ENCODE measurements at regions not wholly inside any gene's neighbourhood (a gene's known extent, or its start where the extent isn't known, plus 50 kb on each side); places are given as distances from the start of the nearest gene placed in this dataset.
"Not testable (repeated sequence)": the region's sequence is repeated elsewhere in the genome, so short reads cannot be mapped to it uniquely, and the experiment has no call there.

DNA sequence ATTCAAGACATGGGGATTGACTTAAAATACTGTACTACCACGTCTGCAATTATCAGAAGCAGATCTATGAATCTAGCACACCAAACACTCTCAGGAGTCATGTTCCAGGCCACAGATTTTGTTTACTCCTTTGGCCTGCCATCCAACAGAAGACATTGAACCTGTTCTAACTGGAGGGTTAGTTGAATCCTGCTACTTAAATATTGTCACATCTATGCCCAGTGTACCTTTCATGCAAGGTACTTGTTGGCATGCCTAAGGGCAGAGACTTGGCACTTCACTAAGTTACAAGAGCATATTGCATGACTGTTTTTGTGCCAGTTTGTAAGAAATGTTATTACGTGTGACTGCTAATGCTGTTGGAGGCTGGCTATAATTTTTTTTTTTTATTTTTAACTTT is 126.9 kb upstream of the BCOR start:
- DNase-seq, result no peak

DNA sequence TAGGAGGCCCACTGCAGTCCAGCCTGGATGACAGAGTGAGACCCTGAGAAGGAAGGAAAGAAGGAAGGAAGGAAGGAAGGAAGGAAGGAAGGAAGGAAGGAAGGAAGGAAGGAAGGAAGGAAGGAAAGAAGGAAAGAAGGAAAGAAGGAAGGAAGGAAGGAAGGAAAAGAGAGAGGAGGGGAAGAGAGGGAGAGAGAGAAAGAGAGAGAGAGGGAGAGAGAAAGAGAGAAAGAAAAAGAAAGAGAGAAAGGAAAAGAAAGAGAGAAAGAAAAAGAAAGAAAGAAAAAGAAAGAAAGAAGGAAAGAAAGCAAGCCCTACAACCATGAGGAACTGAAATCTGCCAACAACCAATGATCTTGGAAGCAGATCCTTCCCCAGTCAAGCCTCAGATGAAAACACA is 124.9 kb upstream of the BCOR start:
- DNase-seq, result not testable (repeated sequence)

DNA sequence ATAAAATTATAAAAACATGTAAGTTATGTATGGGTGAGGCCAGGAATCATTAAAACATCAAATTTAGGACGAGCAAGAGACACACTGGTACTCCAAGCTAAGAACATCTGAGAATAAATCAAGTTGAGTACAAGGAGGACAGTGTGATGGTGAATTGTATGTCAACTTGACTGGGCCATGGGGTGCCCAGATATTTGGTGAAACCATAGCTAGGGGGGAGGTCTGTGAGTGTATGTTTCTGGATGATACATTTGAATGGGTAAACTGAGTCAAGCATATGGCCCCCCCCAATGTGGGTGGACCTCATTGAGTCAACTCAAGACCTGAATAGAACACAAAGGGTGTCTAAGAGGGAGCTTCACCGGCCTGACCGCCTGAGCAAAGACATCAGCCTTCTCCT is 115.3 kb upstream of the BCOR start:
- no peak for DNase-seq

DNA sequence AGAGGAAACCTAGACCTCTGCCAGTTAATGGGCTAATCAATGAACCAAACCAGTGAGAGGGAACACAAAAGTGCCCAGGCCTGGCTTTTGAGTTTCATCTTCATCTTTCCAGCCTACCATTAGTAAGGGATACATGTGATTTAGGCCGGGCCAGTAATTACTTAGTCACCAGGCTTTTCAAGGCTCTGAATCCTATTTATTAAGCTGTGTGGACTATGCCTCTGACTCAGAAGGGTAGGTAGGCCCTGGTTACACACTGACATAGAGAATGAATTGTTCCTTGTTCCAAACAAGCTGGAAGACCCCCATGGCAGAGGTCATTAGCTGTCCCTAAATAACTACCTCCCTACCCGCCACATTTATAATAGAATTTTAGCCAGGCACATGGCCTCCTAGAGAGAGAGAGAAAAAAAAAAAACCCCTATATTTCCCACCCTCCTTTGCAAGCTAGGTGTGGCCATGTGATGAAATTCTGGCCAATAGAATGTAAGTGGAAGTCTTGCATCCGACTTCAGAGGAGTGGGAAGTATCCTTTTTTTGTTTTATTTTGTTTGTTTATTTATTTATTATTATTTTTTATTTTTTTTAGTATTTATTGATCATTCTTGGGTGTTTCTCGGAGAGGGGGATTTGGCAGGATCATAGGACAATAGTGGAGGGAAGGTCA is 112.3 kb upstream of the BCOR start:
- no peak for DNase-seq

DNA sequence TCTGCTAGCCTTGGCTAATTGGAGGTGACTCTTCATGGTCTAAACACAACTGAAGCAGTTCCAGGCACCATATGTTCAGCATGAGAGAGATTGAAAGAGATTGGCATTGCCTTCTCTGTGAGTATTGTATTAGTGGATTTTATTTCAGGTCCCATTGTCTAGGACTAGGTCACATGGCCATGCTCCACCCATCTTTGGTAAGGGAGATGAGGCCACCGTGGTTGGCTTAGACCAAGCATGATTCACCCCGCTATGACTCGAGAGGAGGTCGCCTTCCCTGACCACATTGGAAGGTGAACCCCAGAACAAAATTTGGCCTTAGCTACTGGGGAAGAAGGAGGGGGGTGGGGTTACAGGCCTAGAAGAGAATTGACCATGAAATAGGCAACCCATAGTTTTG is 109.9 kb upstream of the BCOR start:
- DNase-seq, result peak; percentile 49 to 54

DNA sequence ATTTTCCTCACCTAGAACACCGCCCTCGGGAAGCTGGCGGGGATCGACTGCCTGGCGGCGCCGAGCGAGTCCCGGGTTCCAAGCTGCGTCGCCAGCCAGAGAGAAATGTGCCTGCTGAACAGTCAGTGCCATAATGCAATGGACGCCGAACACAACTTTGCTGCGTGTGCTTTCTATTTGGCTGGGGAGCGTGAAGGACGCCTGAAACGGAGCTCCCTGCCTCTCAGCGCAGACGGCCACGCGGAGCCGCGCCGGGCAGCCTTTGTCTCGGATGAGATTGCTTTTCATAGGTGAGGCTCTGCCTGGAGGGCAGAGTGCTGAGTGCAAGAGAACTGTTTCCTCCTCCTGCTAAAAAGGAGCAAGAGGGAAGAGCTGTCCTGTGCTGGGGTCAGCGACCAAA is 107.7 kb upstream of the BCOR start:
- no peak for DNase-seq

DNA sequence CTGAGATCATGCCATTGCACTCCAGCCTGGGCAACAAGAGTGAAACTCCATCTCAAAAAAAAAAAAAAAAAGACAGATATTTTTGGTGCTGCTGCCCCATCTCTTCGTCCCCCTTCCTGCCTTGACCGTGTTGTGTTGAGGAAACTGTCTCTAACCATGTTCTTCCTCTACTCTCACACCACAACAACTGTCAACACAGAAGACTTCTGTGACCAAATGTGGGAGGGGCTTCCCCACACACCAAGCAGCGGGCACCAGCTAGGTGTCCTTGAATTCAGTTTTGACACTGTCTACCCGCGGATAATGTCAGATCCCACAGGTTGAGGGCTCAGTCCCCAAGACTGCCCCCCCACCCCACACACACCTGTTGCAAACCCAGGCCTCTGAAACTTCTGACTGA is 104.7 kb upstream of the BCOR start:
- DNase-seq, result no peak

DNA sequence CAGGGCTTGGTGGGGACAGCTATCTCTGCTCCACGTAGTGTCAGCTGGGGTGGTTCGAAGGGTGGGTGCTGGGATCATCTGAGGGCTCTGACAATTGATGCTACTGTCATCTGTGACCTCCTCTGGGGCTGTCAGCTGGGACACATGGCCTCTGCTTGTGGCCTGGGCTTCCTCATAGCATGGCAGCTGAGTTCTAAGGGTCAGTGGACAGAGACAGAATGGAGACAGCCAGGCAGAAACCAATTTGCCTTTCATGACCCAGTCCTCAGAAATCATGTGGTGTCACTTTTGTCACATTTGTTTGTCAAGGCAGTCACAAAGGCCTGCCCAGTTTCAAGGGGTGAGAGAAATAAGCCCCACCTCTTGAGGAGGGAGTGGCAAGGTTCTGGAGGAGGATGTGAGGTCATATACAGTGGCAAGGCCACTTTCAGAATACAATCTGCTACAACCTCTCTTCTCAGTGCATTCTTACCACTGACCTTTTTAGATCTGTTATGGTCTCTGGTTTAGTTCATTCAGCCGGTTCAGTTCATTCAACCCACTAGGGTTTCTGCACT is 103.6 kb upstream of the BCOR start:
- no peak for DNase-seq

DNA sequence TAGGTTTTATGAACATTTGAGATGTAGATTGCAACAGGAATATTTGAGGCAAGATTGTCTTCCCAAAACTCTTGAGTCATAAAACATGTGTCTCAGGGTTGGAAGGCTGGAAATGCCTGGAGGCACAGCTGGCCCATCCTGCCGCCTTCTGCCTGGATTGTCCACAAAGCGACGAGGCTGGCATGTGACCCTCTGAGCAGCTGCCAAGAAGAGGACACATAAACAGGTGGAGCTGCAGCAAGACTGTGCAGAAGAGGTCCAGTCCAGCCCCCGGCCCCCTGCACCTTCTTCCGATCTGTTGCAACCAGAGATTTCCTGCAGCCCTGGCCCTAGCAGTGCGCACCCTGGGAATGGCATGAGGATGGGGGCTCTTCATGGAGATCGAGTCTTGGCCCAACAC is 101.9 kb upstream of the BCOR start:
- DNase-seq, result no peak

DNA sequence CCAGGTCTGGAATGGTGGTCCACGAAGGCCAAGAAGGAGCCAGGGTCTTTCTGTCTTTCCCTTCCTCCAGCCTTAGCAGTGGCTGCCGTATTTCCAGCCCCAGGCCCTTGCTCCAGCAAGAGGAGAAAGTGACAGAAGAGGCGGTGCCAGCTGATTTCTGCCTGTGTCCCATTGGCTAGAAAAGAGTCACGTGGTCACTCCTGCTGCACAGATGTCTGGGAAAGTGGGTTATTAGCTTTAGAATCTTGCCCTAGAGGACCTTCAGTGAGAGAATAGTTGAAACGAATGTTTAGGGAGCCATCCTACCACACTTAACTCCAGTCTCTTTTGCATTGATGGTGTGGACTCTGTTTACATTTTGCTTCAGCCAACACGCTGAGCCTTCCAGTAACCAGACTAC is 99.3 kb upstream of the BCOR start:
- no peak for DNase-seq

DNA sequence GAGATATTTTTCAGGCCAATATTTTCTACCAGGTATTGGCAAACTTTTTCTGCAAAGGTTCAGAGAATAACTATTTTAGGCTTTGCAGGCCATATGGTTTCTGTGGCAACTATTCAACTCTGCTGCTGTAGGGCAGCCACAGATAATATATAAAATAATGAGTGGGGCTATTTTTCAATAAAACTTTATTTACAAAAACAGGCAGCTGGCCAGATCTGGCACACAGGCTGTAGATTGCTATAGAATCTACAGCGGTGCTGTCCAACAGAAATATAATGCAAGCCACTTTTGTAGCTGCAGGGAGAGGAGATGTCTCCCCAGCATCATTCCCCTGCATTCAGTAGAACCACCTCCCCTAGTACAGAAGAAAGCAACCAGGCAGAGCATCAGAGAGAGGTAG is 97.6 kb upstream of the BCOR start:
- DNase-seq, result no peak

DNA sequence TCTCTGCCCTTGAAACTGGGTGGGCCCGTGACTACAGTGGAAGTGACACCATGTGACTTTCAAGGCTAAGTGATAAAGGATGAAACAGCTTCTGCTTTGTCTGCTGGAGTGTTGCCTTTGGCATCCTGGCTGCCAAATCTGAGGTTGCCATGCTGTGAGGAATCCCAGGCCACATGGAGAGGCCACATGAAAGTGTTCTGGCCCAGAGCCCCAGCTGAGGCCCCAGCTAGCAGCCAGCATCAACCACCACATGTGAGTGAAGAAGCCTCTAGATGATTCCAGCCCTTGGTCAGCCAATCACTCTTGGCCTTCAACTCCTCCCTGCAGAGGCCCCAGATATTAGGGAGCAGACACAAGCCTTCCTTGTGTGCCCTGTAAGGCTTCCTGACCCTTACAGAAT is 94.4 kb upstream of the BCOR start:
- no peak for DNase-seq

DNA sequence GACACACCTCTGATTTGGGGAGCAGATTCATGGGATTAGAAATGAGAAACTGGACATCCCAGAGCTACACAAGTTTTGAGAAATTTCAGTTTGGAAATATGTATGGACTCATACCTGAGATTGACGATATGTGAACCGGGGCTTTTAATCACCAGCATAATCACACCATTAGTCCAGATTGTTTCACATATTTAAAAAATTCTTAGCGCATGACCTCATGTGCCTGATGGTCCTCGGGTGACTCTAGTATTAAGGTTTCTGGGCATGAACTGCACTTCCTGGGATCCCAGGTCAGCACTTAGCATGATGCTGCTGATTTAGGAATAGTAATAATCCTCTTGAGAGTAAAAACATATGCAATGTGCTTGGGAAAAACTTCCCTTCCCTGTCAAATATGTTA is 91.9 kb upstream of the BCOR start:
- no peak for DNase-seq

DNA sequence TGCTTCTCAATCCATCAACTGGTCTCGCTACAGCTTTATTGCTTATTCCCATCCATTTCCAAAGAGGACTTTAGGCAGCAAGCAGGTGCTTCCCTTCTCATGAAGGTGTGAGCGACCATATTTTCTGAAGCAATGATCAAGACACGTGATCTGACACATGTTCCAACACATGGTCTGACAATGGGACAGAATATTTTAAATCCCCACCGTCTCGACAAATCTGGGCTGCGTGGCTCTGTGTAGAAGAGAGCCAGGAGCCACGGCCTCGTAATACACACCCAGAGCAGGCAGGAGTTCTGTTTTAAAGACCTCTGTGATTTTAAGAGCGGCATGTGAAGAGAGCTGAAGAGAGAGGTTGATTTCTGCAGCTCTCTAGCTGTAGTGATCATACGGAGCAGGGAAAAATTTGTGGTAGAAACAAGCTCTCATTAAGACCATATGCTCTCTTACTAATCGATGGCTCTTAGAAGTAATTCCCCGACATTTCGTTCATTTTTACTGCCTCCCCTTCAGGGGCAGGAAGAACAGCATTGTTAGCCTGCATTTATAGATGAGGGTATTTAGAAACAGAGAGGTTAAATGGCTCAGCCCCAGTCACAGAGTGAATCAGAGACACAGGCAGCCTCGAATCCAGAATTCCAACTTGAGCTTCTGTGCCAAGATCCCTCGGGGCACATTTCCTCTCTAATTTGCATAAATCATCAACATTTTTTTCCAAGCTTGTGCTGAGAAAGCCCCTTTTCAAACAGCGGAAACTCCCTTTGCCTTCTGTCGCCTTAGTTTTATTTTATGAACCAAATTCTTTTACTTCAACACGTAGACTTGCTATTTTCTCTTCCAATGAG is 91.0 kb upstream of the BCOR start:
- no peak for DNase-seq

DNA sequence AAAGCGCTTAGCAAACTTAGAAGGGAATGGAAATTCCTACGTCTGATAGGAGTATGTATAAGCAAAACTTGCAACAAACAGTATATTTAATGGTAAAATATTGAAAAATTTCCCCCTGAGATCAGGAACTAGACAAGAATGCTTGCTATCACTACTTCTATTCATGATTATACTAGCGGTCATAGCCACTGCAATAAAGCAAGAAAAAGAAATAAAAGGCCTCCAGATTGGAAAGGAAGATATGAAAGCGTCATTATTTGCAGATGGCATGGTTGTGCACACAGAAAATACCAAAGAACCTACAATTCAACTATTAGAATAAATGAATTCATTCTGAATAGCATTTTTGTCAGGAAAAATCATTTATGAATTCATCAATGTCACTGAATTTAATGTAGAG is 87.2 kb upstream of the BCOR start:
- no peak for DNase-seq

DNA sequence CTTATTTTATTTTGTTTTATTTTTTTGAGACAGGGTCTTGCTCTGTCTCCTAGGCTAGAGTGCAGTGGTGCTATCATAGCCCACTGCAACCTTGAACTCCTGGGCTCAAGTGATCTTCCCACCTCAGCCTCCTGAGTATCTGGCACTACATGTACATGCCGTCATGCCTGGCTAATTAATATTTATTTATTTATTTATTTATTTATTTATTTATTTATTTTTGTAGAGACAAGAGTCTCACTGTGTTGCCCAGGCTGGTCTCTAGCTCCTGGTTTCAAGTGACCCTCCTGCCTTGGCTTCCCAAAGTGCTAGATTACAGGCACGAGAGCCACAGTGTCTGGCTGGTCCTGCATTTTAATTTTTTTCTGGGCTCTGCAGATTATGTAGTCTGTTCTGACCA is 84.9 kb upstream of the BCOR start:
- DNase-seq, result no peak

DNA sequence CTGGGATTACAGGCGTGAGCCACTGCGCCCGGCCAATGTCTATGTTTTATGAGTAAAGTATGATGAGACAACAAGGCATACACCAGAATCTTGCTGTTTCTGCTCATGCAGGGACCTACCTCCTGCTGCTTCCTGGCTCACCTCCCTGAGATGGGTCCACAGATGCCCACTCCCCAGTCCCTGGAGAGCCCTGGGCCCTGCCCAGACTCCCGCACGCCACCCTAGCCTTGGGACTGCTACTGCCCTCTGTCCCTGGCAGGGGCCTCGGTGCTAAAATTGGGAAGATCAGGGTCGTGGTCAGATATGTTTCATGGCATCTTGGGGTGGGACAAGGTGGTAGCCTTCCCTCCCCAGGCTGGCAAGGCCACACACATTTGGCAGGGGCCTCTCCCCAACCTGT is 84.3 kb upstream of the BCOR start:
- DNase-seq, result no peak

DNA sequence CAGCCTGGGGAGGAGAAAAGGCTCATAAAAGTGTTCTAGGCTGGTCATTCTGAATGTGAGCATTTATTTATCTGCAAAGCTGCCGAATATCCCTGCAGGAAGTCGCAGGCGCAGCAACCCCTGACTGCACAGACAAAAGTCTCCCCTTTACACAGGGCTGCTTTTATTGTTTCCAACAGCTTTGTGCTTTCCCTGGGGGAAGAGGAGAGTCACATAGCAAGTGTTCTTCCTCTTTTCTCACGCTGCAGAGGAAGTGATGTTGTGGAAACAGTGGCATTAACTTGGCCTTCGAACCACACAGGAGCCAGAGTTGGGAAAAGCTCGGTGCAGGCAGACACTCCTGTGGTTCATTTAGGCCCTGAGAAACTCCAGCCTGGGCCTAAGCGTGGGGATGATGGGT is 81.5 kb upstream of the BCOR start:
- no peak for DNase-seq

DNA sequence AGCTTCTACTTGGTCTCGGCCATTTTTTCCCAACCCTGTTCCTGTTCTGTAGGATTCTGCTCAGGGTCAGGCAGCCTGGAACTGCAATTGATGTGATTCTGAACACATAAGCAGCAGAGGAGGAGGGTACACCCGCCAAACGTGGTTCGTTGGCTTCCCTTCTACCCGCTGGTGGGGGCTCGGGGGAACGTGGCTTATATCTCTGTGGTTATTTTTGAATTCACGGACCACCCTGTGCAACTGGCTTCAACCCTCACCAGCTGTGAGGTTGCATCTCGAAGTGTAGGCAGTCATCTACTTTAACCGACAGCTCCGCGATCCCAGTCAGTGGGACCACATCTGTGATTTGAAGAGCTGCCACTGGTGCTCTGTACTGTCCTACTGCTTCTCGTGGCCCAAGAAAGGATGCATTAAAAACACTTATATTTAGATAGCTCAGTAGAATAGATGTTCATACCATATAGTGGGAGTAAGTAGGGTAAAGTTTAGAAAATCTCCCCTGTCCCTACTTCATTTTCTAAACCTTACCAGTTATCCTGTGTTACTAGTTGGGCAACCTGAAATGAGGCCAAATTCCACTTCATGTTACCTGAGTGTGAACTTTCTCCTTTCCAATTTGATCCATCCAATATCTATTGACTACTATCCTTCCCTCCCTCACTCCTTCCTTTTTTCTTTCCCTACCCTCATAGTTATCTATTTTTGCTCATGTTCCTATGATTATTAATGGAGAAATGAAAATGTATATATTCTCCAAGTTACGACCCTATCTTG is 80.4 kb upstream of the BCOR start:
- peak; percentile 23 to 24 for DNase-seq

DNA sequence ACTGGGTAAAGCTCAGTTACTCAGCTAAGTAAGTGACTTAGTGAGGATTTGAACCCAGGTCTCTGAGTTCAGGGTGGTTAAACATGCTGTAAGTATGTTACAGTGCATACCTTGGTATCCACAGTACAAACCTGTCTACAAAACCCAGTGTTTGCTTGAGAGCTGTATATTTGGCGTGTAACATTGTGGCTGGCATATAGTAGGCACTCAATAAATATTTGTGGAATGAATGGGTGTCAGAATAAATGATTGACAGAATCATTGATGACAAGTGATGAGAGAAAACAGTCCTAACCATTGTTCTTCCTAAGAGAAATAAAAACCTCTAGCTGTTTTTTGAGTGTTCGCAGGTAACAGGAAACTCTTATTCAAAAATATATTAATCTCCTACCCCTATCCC is 79.7 kb upstream of the BCOR start:
- no peak for DNase-seq

DNA sequence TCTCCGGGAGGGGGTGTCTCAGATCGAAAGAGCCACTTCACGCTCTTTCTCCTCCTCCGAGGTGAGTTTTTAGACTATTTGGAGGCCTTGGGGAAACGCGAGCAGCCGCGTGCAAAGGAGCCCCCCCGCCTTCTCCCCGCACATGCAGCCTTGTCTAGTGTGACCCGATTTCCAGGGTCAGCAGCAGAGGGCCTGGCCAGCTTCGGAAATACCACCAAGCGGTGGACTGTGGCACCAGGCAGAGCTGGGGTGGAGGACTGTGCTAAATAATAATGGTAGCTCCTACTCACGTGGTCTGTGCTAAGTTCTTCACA is 79.3 kb upstream of the BCOR start:
- DNase-seq, result no peak

DNA sequence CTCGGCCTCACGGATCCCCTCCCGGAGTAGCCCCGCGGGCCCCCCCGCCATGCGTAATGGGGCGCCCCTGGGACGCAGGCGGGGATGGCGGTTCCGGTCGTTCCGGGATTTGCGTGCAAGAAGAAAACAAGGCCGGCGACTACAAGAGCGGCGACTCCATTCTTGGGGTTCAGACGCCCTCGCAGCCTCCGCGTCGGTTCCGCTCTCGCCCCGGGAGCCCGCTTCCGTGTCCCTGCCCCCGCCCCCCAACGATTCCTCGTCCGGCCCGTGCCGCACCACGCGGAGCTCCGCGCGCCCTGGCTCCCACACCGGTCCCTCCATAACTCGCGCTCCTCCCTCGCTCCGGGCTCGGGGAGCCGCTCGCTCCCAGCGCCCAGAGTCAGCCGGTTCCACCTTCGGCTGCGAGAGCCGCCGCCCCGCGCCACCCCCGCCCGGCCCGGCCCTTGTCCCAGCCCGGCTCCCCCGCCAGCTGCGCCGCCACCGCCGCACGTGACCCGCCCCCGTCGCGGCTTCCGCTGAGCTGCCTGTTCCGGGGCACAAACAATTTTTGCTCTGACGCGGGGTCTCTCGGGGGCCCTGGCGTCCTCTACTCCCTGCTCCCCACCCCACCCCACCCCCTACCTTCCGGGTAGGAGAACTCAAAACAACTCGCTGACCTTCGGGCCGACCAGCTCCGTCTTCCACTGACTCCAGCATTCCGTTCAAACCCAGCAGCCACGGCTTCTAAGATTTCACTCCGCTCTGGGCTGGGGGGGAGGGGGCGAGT is 78.8 kb upstream of the BCOR start:
- peak; percentile 78 to 84 for DNase-seq
